DMS53 (cell line): ENCODE measurements at regions not wholly inside any gene's neighbourhood (a gene's known extent, or its start where the extent isn't known, plus 50 kb on each side); places are given as distances from the start of the nearest gene placed in this dataset.
A peak's percentile ranks its signal among the peaks of the same experiment; 100 is the strongest.
"Not testable (repeated sequence)": the region's sequence is repeated elsewhere in the genome, so short reads cannot be mapped to it uniquely, and the experiment has no call there.

Source experiments
- DNase-seq: peaks from one replicate; lab custom pipeline; 2025; lab: John Stamatoyannopoulos, UW

DNA sequence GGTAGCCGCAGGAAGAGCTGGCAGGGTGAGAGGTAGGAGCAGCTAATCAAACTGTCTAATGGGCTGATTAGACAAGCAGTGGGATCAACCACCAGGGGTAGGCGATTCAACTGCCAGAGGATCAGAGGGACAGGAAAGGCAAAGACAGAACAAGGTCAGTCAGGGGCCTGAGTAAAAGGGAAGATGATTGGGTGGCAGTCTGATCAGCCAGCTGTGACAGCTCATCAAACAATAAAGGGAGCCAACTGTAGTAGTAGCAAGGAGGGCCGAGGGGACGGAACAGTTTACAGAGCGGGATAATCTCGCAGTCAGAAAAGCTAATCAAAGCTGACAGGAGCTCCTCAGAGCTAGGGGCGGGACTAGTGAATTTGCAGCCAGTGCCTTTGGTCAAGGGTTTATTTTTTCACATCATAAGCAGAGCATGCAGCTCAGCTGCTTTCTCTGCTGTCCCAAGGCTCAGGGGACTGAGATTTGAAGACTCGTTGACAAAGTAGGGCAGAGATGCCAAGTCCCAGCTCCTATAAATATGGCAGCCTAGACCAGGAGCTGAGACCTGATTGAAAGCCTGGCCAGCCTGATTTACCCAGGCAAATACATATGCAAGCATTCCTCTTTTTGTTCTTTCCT lies 418.2 kb downstream of the GABRG2 start:
- DNase-seq = peak; percentile 97

DNA sequence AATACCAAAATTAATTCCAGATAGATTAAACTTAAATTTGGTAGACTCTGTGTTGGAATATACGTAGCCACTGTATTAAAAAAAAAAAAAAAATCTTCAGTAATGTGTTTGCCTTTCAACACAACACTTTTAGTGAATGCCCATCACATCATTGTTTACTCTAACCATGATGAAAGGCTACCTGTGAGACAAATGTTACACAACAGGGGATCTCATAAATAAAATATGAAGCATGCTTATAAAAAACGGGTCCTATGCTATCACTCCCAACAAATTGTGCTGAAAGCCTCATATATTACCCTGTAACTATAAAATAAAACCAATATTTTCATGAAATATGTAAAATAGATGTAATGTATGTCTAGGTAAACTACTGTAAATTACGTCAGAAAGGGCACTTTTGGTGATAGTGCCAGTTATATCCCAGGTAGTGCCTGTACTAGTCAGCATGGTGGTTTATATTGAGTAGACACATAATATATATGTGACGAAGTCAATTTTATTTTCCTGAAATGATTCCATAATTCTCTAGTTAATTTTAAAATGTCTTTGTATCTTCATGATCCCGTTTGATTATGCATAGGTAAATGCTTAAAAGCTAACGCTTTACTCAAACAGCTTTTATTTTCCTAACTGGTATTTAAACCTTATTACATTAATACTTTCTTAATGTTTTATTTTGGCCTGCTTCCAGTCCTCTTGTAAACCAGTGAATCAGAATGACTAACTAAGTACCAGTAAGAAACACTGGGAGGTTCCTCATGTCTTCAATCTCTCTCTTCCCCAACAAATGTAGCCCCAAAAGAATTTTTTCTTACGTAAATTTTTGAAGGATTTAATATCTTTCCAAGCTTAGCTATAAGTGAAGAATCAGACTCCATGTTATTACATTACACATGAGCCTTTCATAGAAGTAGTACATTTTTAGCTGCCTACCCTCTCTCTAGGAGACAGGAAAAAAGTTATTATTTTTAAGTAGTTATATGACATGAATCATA lies 420.3 kb downstream of the GABRG2 start:
- DNase-seq = peak; percentile 54

DNA sequence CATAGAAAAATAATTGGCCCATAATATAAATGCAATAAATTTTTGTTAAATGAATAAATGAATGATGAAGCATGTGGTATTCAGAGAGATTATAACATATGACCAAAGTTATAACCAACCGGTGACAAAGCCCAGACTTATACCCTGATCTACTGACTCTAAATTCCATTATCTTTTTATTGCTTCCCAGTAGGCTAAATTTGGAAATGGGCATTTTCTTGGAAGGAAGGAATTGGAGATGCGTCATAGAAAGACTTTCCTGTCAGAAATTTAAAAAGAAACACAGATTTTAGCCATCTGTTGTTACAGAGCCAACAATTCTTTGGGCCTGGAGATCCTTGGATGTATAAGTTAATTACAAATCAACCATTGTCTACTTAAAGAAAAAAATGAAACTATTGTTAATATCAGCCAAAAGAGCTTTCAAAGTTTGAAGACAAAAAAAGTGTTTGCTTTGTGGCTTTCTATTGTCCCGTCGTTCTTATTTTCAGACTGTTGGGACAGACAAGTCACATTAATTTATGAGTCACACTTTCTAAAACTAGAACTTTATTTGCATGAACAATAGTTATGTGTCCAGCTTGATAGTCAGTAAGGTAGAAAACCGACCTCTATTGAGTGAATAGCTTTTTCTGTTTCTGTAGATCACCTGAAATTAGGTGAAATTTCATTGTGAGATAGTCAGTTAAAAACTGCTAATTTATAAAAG lies 428.7 kb downstream of the GABRG2 start:
- no peak for DNase-seq

DNA sequence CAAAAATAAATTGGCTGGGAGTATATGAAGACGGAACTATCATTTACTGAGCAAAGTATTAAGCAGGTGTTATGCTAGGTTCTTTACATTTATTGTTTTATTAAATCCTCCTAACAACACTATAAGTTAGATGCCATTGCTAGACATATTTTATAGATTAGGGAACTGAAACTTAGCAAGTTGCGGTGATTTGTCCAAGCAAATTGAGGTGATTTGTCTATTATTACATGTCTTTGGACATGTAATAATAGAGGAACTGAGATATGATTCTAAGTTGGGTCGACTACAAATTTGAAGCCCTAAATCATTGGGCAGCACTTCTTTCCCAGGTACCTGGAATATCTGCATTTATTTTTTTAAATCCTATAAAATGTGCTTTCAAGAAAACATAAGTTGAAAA lies 429.9 kb downstream of the GABRG2 start:
- no peak for DNase-seq

DNA sequence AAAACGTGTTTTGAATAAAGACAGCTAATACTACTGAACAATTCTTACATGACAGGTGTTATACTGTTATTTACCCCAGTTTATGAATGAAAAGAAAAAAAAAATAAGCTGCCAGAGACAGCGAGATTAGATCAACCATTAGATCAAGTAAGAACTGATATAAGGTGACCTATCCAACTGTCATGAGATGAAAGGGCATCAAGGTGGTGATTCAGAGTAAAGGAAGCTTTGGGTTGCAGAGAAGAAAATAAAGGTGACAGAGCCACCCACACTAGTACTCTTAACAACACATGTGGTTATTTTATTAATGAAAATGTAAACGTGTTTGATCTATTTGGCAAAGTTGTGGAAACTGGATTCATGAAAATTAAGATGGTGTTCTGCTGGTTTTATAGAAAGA lies 435.2 kb downstream of the GABRG2 start:
- no peak for DNase-seq

DNA sequence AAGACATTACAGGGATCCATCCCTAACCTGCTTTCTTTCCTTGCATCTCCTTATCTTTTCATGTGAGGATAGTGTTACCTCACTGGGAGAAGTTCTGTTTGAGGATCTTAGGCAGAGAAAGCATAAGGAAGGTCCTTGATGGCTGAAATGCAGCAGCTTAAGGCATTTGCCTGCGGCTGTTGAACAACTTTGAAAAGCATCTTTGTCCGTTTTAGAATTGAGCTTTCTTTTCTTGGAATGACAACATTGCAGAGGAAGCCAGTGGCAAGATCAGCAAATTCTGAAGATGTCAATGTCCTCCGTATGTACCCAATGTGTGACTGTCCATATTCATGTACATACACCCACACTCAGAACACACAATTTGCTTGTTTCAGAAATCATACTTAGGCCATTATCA lies 436.2 kb downstream of the GABRG2 start:
- no peak for DNase-seq

DNA sequence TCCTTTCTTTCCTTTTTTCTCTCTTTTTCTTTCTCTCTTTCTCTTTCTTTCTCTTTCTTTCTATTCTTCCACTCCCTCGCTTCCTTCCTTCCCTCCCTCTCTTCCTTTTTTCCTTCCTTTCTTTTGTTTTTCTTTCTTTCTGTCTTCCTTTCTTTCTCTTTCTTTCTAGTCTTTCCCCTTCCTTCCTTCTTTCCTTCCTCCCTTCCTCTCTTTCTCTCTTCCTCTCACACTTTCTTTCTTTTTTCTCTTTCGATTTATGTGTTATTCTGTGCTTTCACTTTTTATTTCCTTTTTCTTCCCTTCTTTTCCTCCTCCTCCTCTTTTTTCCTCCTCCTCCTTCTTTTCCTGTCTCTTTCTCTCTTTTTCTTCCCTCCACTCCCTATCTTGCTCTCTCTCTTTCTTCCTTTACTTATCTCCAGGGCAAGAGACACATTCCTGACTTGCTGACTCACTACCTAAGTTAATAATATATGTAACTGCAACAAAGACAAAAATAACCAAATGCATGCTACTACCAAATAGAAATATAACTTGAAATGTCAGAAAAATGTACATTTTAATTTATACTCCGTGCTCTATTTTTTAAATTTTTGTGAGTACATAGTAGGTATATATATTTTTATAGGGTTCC lies 445.5 kb downstream of the GABRG2 start:
- DNase-seq = no peak

DNA sequence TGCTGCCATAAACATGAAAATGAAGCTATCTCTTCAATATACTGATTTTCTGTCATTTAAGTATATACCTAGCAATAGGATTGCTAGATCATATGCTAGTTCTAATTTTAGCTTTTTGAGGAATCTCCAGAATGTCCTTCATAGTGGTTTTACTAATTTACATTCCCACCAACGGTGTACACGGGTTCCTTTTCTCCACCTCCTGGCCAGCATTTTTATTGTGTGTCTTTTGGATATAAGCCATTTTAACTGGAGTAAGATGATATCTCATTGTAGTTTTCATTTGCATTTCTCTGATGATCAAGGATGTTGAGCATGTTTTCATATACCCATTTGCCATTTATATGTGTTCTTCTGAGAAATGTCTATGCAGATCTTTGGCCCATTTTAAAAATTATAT lies 446.5 kb downstream of the GABRG2 start:
- DNase-seq = no peak

DNA sequence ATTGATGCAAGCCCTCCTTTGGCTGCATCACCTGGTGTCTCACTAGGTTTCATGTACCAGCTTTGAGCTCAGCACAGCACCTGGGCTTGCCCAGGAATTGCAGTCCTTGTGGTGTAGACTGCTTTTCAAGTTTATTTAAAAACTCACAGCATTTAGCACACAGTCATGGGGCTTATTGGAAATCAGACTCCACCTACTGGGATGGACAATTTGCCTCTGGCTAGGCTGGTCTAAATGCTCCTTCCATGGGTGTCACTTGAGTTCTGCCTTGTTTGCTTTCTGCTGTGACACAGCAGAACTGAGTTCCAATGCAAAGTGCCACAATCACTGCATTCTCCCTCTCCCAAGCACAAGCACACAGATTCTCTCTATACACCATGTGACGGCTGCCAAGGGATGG lies 453.3 kb downstream of the GABRG2 start:
- peak; percentile 24 for DNase-seq

DNA sequence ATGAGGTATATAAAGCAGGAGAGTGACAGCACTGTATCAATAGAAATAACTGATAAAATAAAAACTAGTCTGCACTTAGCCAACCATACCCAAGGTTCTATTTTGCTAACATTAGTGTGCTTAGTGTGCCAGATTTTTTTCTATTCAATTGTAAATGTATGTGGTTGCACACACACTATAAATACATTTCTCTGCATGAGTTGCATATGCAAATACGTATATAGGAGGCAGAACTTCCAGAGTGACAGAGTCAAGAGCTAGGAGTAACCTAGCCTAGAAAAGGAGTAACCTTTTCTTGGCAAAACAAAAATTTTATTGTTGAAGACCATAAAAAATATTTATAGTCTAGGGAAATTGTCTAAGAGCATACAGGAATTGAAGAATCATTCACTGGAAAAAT lies 461.6 kb downstream of the GABRG2 start:
- DNase-seq = no peak

DNA sequence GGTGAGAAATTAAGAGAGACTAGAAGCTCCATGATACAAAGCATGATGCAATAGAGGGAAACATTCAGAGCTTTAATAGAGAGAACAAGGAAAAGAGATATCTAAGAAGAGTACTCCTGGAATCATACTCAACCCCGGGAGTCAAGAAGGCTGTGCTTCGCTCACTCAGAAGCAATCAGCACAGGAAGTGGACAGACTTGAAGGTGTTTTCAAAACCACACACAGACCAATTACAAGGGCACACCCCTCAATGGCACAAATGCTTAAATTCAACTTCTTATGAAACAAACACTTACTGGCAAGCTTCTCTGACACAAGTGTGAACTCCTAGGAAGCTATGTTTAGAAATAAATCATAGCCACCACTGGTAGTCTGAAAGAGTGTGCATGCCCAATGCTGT lies 462.3 kb downstream of the GABRG2 start:
- DNase-seq = no peak

DNA sequence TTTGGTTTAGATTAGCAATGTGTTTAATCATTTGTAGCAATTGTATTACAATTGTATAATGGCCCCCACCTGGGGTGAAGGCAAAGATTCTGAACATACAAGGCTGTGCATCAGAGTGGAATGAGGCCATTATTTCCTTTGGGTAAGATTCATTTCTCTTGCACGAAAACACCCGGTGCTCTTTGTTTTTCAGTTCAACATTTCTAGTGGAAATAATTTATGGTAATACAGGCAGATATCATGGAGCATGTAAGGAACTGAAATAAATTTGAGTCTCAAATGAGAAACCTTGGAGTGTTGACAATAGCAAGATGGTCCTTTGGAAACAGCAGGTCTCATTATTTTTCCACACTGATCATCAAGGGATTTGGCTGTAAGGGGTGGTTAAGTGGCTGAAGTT lies 475.9 kb downstream of the GABRG2 start:
- no peak for DNase-seq

DNA sequence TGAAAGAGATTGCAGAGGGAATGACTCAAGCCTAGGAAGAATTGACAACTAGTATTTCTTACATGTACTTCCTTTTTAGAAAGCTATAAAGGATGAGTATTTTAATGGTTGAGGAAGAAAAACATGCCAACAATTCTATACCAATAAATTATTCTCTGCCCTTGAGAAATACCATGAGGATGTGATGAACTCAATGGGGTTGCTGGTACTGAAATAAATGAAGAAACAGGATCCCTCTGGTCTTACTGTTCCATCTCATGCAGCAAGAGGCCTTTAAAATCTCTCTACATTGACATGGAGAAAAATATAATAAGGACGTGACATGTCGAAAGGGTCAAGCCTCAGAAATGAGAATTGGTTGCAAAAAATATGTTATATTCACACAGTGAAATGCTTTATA lies 477.3 kb downstream of the GABRG2 start:
- DNase-seq = no peak

DNA sequence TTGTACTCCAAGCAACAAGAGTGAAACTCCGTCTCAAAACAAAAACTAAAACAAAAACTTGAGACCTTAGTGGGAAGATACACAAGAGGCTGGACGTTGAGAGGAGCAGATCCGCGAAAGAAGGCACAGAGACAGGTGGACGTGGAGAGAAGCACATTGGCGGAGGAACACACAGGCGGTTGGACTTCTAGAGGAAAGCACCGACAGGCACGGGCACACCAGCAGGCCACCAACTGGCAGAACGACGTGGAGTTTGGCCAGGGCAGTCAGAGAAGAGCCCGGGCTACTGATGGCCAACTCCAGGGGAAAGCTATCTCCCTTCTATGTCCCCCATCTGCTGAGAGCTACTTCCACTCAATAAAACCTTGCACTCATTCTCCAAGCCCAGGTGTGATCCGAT lies 482.7 kb downstream of the GABRG2 start:
- DNase-seq = no peak

DNA sequence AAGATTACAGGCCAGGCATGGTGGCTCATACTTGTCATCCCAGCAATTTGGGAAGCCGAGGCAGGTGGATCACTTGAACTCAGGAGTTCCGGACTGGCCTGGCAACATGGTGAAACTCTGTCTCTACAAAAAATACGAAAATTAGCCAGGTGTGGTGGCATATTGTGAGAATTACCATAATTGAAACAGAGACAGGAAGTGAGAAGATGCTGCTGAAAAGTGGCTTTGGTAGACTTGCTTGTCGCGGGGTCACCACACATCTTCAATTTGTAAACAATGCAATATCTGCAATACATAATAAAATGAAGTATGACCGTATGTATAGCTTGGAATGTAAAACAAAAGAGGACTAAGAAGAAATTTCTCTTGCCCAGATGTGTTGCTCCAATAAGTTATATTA lies 490.5 kb downstream of the GABRG2 start:
- no peak for DNase-seq

DNA sequence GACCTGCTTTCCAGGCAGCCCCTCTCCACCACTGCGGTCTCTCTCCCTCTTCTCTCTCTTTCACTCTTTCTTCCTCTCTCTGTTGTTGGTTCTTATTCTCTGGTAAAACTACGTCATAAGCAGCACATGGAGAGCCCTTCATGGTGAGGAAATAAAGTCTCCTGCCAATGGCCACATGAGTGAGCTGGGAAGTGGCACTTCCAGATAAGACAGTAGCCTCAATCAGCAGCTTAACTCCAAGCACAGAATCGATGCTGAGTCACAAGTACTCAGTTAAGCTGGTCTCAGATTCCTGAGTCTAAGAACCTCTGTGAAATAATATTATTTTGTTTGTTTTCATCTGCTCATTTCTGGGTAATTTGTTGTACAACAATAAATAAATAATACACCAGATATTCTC lies 500.1 kb downstream of the GABRG2 start:
- DNase-seq = peak; percentile 9

DNA sequence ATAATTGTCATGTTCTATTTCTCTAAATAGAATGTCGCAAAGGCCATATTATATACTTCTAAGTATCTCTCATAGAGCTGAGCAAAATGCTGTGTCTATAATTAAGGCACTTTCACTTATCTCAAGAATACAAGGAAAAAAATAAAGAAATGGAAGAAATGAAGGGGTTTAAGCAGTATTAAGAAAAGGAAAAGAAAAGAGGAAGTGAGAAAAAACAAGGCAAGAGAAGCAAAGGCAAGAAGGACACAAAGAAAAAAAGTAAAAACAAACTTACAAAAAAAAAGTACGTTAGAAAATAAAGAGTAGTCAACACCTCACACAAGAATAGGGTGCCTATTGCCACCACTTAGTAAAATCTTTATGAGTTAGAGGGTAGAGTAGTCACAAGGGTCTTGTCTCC lies 506.2 kb downstream of the GABRG2 start:
- no peak for DNase-seq

DNA sequence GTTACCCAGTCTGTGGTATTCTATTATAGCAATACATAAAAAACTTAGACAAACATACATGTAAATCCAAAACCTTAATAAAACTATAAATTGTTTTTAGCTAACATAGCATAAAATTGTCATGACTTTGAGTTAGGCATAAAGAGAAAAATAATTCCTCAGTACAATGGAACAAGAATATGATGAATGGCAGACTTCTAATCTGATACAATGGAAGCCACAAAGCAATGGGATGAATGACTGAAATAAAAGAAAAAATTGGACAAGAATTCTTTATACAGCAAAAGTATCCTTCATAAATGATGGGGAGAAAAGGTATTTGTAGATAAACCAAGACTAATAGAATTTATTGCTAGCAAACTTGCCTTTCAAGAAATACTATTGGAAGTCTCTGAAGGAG lies 524.2 kb downstream of the GABRG2 start:
- DNase-seq = peak; percentile 7

DNA sequence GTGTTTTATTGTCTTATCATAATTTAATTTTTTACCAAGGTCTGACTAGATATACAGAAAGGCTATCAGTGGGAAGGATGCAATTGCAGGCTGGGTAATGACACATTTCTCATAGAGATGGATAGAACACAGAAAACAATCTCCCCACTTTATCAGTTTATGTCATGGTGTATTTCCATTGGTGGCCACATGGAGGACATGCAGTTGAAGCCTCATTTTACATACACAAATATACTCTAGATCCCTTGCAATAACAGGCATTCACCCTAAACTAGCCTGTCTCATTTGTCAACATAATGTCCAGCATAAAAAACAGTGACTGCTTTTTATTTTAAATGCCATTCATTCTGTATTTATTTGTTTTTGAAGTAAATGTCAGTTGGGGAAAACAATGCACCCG lies 526.3 kb downstream of the GABRG2 start:
- peak; percentile 57 for DNase-seq

DNA sequence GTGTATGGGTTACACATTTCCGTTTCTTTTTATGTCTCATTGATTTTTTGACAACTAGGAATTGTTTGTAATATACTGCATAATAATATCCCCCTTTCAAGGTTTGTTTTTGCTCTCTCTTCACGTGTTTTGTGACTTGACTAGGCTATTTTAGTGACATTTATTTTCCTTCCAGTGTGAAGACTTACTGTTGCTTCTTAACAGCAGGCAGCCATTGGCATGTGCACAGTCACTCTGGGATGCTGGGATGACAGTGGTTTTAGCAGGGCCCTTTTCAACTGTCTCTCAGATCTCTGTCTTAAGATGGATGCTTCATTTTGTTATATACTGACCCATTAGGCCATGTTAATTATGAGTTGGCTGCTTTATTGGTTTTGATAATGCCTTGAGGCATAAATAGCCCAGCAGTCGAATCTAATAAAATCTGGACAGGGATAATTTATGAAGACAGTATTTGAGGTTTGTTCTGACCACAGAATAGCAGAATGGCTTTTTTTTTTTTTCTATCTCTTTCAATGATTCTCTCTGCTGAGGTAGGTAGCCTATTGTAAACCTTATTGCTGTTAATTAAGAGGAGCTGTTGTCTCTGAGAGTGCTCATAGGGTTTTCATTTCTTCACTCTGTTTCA lies 536.0 kb downstream of the GABRG2 start:
- no peak for DNase-seq

DNA sequence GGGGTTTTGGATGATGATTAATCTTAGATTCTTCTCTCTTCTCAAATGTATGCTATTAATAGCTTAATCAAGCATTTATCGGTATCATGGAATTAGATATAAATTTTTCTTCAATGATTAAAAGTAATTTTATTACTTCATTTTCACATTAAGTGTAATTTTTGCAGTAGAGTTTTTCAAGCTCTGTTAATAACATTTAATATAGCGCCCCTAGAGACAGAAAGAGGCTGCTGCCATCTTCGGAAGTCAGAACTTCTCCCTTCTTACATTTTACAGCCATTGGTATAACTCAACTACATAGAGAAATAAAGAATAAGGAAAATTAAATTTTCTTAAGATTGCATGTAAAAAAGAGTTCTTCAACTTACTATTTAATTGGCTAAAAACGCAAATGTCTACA lies 540.3 kb downstream of the GABRG2 start:
- DNase-seq = peak; percentile 40

DNA sequence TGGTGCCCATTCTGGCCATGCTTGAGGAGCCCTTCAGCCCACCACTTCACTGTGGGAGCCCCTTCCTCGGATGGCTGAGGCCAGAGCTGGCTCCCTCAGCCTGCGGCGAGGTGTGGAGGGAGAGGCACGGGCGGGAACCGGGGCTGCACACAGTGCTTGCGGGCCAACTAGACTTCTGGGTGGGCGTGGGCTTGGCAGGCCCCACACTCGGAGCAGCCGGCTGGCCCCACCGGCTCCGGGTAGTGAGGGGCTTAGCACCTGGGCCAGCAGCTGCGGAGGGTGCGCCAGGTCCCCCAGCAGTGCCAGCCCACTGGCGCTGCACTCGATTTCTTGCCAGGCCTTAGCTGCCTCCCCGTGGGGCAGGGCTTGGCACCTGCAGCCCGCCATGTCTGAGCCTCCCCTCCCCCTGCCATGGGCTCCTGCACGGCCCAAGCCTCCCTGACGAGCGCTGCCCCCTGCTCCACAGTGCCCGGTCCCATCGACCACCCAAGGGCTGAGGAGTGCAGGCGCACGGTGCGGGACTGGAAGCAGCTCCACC lies 554.2 kb downstream of the GABRG2 start:
- not testable (repeated sequence) for DNase-seq
